KOPT-K1 (cell line): ENCODE measurements at regions not wholly inside any gene's neighbourhood (a gene's known extent, or its start where the extent isn't known, plus 50 kb on each side); places are given as distances from the start of the nearest gene placed in this dataset.

Source experiments
- H3K27ac ChIP-seq: fragments of 200-600 bp; sonication (generic); 2 replicates; pipeline ENCODE4 v1.5.1; 2016; ENCODE audit warnings: antibody characterized with exemption, mild to moderate bottlenecking, low read depth, low read length; ENCODE audit not compliant: poor library complexity, severe bottlenecking
- H3K36me3 ChIP-seq: fragments of 200-600 bp; sonication (generic); 2 replicates; pipeline ENCODE4 v1.5.1; 2017; ENCODE audit warnings: antibody characterized with exemption, mild to moderate bottlenecking, low read length, moderate library complexity; ENCODE audit not compliant: insufficient read depth
- H3K9me3 ChIP-seq: fragments of 200-600 bp; sonication (generic); 2 replicates; pipeline ENCODE4 v1.5.1; 2017; ENCODE audit warnings: antibody characterized with exemption, low read length, mild to moderate bottlenecking; ENCODE audit not compliant: insufficient read depth, poor library complexity, severe bottlenecking

- no peaks in the 10 kb centered on the region for H3K9me3 ChIP-seq
- H3K36me3 ChIP-seq: no peaks in the 10 kb centered on the region
- H3K27ac ChIP-seq: no peak overlapping the region
Measured at GRCh38 chr15:39075756-39076341, 505.0 kb upstream of the THBS1 start.

DNA sequence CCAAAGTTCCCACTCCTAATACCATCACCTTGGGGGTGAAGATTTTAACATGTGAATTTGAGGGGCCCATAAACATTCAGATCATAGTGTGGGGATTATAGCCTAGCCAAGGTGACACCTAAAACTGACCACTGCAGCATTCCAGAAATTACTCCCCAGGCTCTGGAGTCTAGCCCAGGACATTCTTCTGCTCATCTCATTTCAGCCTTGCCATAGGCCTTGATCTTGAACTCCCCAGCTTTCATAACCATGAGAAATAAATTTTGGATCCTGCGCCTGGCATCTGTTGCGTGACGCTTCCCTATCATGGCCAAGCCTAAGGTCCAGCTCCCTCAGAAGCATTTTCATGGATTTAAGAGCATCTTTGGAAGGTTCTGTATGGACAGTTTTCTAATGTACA lies 502.9 kb upstream of the THBS1 start:
- H3K27ac ChIP-seq: no peak overlapping the region
- no peaks in the 10 kb centered on the region for H3K36me3 ChIP-seq
- no peaks in the 10 kb centered on the region for H3K9me3 ChIP-seq

DNA sequence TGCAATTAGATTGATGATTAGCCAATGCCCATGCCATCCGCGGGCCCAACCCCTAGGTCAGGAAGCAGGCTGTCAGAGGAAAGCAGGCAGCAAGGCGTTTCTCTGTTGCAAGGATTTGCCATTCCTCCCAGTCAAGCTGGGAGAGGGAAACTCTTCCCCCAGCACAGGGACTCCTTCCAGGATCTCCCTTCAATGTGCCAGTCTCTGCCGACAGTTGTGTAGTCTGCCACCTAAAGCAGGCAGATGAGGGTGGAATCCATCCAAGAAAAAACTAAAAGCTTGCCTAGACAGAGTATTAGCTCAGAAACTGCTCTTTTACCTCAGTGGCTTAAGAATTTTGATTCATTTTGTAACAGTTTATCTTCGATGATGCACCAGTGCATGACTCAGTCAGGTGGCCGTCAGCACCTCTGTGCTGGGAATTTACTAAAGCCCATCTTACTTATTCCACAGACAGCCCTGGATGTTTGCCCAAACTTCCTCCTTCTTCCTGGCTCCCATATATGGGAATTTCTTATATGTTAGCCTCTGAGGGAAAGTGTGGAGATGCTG lies 501.5 kb upstream of the THBS1 start:
- Histone ChIP-seq H3K9me3 (no peaks in the 10 kb centered on the region), H3K27ac (no peak overlapping the region), H3K36me3 (no peaks in the 10 kb centered on the region)

DNA sequence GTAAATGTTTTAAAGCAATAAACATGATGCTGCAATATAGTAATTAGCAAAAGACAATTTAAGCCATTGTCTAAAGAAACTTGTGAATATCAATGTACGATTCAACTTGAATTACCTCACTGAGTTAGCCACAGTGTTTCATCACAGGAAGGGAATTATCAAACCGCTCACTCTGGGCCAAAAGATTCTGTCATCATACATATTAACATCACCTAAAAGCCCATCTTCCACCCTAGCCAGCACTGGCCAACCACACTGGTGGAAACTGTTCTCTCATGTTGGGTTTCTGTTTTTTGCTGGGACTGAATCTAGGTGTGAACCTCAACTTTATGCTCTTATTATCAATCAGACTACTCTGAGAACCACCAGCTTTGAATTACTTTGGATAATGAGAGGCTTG lies 497.7 kb upstream of the THBS1 start:
- Histone ChIP-seq H3K9me3 (no peaks in the 10 kb centered on the region), H3K36me3 (no peaks in the 10 kb centered on the region), H3K27ac (no peak overlapping the region)

- H3K36me3 ChIP-seq: no peaks in the 10 kb centered on the region
- H3K9me3 ChIP-seq: no peaks in the 10 kb centered on the region
- H3K27ac ChIP-seq: no peak overlapping the region
Measured at GRCh38 chr15:39084674-39085530, 496.0 kb upstream of the THBS1 start.

DNA sequence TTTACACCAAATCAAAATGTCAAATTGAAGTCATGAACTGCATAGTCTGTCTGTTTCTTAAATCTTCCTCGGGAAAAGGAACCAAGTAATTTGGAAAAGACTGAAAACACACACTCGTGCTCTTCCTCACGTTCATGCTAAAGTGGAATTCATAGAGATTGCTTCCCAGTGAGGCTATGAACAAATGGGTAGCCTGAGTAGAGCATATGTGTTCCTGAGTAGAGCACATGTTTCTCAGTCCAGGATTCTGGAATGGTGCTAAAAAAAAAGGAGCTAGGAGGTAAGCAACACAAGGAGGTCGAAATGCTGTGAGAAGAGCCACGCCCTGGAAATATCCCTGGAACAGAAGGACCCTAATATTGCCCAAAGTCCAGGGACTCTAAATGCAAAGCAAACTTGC lies 494.2 kb upstream of the THBS1 start:
- Histone ChIP-seq H3K9me3 (no peaks in the 10 kb centered on the region), H3K27ac (no peak overlapping the region), H3K36me3 (no peaks in the 10 kb centered on the region)

- Histone ChIP-seq H3K9me3 (no peaks in the 10 kb centered on the region), H3K36me3 (no peaks in the 10 kb centered on the region), H3K27ac (no peak overlapping the region)
Measured at GRCh38 chr15:39088156-39088555, 492.7 kb upstream of the THBS1 start.

DNA sequence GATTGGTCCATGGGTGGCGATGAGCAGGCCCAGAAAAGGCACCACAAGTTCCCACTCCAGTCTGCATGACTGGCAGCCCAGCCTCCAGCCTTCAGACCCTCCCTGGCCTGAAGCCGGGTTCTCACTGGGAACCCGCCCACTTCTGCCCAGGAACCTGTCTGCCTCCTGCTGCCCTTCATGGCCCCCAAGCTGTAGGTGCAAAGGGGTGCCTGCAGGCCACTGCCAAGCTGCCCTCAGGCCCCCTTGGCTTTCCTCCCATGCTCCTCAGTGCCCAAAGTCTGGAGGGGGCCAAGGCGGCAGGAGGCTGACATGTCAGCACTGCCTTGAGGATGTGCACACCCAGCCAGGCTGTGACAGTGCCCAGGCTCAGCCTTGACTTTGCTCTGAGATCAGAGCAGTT lies 488.5 kb upstream of the THBS1 start:
- H3K9me3 ChIP-seq: no peaks in the 10 kb centered on the region

DNA sequence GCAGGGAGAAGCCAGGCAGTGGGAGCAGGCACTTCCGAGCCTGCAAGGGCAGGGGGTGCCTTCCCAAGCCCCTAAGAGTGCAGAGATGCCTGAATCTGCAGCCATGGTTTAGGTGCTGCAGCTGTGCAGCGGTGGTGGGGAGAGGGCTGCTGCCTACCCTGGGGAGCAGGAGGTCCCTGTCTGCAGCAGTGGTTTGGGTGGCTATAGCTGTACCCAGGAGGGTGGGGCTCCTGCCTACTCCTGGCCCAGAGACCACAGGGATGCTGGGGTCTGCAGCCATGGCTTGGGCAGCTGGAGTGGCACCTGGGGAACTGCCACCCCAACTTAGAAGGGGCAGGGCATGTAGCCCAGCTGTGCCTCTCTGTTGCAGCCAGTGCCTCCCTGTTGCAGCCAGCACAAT lies 488.1 kb upstream of the THBS1 start:
- H3K27ac ChIP-seq: no peak overlapping the region
- H3K36me3 ChIP-seq: no peaks in the 10 kb centered on the region
- no peaks in the 10 kb centered on the region for H3K9me3 ChIP-seq

More for the DNA sequence above, 488.5 kb upstream of the THBS1 start:
- Histone ChIP-seq H3K27ac (no peak overlapping the region), H3K36me3 (no peaks in the 10 kb centered on the region)

DNA sequence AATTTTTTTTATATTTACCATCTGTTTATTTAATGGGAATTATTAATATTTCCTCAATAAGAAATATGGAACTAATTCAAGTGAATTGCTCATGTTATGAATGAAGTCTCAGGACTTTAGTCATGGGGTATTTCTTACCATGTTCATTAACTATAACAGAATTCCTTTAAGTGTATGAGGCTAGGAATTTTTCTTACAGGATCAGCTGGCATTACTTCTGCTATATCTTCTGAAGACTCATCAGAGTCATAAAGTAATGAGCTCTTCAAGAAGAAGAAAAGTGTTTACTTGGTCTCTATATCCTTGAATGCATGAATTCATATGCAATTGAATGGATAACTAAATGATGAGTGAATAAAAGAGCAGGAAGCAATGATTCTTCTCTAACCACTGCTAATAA lies 486.8 kb upstream of the THBS1 start:
- H3K36me3 ChIP-seq: no peaks in the 10 kb centered on the region
- no peaks in the 10 kb centered on the region for H3K9me3 ChIP-seq
- H3K27ac ChIP-seq: no peak overlapping the region

DNA sequence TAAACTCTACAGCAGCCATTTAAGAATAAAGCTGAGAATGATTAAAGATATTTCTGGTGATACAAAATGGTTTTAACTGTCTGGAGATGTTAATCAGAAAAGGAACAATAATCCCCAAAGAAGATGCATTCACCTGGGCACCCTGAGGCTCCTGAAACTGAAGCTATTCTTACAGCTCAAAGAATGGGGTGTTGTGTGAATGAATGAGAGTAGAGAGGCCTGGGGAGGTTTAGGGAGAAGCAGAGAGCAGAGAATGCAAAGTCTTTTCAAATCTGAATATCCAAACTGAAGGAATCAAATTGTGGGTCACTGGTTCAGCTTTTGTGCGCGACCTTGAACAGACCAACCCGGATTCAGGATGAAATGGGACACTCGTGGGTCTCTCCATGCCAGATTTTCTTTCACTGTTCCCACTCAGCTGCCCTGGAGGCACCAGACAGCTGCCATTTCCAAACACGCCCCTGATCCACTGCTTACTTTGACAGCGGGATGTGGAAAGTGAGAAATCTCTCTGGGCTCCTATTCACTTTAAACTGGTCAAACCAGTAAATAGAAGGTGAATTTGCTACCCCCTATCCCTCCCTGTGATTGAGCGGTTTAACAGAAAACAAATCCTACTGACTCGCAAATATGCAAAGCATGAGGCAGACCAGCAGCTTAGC lies 485.5 kb upstream of the THBS1 start:
- no peak overlapping the region for H3K27ac ChIP-seq
- no peaks in the 10 kb centered on the region for H3K9me3 ChIP-seq
- H3K36me3 ChIP-seq: no peaks in the 10 kb centered on the region

DNA sequence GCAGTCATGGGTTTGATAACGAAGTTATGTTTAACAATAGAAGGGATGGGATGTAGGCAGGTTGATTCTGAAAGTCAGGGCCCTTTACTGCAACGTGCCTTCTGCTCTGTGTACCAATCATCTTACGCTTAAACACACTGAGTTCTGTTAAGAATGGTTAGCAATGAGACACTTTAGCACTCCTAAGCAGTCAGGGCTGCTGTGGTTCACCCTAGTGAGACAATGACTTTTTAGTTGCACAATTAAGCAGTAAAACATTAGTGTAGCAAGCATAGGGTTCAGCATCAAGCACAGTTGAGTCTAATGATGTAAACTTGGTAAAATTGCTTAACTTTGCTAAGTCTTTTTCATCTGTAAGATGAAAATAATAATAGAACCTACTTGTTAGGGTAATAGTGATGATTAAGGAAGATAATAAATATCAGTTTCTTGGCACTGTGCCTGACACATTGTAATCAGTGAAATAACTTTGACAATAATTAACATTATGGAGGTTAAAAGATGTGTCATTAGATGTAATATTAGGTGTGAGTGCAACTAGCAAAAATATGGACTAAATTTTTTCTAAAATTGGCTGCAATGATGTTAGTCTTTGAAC lies 484.2 kb upstream of the THBS1 start:
- H3K36me3 ChIP-seq: no peaks in the 10 kb centered on the region
- no peaks in the 10 kb centered on the region for H3K9me3 ChIP-seq
- no peak overlapping the region for H3K27ac ChIP-seq

GRCh38 chr15:39099524-39099923 lies 481.4 kb upstream of the THBS1 start:
- Histone ChIP-seq H3K27ac (no peak overlapping the region), H3K36me3 (no peaks in the 10 kb centered on the region), H3K9me3 (no peaks in the 10 kb centered on the region)

GRCh38 chr15:39100106-39100660 lies 480.7 kb upstream of the THBS1 start:
- Histone ChIP-seq H3K9me3 (no peaks in the 10 kb centered on the region), H3K36me3 (no peaks in the 10 kb centered on the region), H3K27ac (no peak overlapping the region)

DNA sequence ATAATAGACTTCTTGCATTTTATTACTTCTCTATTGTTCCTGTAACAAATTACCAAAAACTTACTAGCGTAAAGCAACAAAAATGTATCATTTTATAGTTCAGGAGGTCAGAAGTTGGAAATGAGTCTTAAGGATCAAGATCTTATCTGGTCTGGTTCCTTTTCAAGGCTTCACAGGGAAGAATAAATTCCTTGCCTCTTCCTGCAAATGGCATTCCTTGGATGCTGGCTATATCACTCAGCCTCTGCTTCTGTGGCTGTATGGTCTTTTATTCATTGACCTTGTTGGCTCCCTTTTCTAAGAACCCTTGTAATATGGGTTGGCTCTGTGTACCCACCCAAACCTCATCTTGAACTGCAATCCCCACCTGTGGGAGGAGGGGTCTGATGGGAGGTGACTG lies 478.4 kb upstream of the THBS1 start:
- H3K36me3 ChIP-seq: no peaks in the 10 kb centered on the region
- no peaks in the 10 kb centered on the region for H3K9me3 ChIP-seq
- H3K27ac ChIP-seq: no peak overlapping the region
